Hypothalamus (tissue), 51 donors: ENCODE measurements at regions not wholly inside any gene's neighbourhood (a gene's known extent, or its start where the extent isn't known, plus 50 kb on each side); places are given as distances from the start of the nearest gene placed in this dataset.

Source experiments
- DNase-seq, 51 donors: peaks; one replicate each; lab custom pipeline; 2025; lab: John Stamatoyannopoulos, UW

DNA sequence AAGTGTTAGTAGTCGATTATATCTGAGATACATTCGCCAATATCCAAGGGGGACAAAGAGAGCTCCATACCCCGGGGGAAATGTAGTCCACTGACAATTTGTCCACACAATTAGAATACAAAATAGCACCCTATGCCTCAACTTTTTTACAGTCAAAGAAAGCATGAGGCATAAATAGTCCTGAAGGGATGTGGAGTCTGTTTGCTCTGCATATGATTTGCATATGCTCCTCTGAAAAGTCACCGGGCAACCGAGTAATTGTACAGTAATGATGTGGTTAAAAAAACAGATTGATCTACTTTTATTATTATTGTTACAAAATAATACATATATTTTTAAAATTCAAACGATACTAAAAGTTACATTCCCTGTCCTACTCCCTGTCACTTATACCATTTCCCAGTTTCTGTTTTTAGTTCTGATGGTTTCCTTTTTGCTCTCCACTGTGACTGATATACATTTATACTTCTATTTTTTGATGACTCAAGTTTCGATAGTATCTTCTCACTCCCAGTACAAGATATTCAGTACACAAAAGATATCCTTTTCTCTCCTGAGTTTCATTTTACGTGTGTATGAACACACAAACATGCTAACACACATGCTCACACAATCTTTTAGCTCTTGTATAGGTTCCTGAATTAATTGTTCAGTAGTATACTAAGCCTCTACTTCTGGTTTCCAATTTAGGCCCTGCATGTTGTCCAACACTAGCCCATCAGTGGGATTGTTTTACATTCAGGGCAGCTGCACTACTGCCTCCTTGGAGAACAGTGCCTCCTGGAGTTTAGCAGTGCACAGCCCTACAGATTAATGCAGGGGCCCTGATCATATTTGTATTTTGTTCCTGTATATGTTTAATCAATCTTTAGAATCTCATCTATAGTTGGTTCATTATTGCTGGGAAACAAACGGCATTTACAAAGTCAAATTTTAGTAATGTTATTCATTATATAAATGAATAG lies 130.9 kb downstream of the TES start:
- peak in 1 of 51 donors; percentile 1 for DNase-seq

DNA sequence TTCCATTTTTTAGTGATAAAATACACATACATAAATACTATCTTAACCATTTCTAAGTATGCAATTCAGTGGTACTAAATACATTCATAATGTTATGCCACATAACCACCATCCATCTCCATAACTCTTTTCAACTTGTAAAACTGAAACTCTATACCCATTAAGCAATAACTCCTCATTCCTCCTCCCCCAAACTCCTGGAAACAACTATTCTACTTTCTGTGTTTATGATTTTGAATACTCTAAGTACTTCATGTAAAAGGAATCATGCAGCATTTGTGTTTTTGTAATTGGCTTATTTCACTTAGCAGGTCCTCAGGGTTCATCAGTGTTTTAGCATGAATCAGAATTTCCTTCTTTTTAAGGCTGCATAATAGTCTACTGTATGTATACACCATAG lies 131.8 kb downstream of the TES start:
- no peak for DNase-seq

DNA sequence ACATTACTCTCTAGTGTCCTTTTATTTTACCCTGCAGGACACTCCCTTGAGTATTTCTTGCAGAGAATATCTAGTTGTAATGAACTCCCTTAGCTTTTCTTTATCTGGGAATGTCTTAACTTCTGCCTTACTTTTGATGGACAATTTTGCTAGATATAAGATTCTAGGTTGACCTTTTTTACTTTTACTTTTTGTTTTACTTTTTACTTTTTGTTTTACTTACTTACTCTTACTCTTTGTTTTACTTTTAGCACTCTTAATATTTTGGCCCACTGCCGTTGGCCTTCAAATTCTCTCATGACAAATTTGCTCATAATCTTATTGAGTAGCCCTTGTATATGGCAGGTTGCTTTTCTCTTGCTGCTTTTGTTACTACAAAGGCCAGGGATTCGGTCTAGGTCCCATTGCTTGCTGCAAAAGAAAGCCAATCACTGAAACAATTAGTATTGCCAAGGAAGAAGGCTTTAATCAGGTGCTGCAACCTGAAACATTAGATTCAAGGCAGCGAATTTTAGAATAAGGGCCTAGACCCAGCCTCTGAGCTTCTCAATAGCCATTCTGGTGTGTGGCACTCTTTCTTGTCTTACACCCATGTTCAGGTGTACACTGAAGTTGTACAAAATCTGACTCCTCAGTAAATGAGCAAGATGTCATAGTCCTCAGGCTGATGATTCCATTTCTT lies 137.0 kb downstream of the TES start:
- no peak for DNase-seq

DNA sequence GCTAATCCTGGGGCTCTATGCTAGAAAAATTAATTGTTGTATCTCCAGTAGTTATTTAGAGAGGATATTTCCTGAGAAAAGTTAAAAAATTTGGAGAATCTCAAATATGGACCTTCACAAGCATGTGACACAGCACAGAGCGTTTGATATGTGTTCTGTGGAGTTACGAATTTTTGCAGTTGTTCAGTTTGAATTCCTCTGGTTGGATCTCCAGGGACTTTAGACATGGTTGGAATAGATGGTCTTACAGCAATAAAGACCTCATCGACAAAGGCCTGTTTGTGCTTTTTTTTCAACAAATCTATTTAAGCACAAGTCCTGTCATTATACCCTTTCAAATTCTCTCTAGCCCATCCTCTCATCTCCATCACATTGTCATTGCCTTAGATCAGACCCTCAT lies 138.0 kb downstream of the TES start:
- no peak for DNase-seq

DNA sequence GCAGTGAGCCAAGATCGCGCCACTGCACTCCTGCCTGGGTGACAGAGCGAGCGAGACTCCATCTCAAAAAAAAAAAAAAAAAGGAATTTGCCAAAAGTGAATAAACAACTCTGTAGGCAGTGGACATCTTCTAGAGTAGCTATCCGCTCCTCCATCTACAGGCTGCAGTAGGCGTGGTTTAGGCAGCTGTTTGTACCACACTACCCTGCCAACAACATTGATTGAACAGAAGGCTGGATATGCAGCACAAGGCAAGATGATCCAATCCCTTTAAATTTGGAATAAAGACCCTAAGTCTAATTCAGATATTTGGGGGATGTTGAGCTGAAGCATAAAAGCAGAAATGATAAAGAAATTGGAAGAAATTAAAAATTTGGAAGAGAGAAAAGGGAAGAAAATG lies 141.6 kb downstream of the TES start:
- DNase-seq: no peak

GRCh38 chr7:116353647-116354046 lies 143.3 kb downstream of the TES start:
- DNase-seq: no peak

DNA sequence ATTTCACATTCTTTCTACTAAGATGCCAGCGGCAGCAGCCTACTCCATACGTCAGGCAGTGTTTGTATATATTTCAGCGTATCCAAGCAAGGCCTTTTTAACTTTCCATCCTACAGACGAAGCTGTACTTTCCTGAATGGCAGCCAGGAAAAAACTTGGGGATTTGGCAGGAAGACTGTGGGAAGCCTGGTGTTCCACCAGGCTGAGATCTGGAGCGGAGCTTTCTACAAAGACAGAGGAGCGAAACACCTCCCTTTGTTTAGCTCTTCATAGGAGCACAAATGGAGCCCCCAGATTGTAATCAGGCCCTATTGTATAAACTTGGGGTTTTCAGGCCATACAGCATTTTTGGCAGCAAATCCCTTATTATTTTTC lies 143.8 kb downstream of the TES start:
- DNase-seq: no peak

DNA sequence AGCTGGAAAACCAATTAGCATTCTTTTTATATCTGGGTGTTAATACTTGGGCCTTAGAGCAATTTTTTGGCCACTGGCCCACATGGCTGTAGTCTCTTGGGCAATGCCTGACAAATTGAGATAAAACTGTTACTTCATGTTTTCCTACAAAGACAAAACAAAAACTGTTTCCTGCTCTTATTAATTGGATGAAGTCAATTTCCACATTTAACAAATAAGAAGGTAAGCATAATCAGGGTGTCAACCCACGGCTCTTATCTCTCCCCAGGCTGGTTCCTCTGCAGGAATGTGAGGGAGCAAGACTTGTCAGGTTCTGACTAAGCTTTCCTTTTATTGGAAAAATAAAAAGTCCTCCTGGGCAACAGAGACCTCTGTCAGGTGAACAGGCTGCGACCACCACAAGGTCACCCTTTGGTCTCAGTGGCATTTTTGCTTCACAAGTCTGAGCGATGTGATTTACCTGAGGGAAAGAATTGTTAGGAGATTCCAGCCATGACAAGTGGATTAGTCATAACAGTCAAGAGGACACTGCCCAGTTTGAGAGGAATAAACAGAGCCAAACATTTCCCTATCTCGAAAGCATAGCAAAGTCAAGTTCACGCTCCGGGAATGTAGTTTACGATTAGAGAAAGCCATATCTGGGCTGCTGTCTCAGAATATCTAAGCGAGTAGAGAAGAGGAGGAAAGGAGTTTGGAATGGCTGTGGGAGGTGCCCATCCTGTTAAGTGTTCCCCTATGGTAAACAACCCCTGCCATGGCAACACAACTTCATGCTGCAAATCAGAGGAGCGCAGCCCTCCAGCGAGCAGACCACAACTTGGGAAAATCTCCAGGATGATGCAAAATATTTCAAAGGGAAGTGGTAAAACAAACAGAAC lies 144.4 kb downstream of the TES start:
- no peak for DNase-seq

- DNase-seq: no peak
Observed at GRCh38 chr7:116355424-116355765, 144.1 kb upstream of the CAV2 start.

GRCh38 chr7:116356333-116356965 lies 143.1 kb upstream of the CAV2 start:
- no peak for DNase-seq

DNA sequence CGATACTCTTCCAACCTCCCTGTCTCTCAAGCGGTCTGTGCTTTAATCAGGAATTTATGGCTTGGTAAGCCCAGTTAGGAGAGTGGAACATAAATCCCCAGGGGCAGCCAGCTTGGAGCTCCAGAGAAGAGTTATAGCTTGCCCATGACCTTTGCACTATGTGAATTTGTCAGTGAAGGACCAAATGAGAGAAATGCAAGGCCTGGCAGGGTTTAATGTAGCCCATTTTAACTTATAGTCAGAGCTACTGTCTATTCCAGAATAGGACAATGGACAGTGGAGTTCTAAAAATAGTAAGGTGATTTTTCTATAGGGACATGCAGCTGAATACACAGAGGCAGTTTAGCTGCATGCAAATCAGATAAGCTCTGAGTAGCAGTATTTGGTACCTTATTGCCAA lies 142.6 kb upstream of the CAV2 start:
- no peak for DNase-seq

DNA sequence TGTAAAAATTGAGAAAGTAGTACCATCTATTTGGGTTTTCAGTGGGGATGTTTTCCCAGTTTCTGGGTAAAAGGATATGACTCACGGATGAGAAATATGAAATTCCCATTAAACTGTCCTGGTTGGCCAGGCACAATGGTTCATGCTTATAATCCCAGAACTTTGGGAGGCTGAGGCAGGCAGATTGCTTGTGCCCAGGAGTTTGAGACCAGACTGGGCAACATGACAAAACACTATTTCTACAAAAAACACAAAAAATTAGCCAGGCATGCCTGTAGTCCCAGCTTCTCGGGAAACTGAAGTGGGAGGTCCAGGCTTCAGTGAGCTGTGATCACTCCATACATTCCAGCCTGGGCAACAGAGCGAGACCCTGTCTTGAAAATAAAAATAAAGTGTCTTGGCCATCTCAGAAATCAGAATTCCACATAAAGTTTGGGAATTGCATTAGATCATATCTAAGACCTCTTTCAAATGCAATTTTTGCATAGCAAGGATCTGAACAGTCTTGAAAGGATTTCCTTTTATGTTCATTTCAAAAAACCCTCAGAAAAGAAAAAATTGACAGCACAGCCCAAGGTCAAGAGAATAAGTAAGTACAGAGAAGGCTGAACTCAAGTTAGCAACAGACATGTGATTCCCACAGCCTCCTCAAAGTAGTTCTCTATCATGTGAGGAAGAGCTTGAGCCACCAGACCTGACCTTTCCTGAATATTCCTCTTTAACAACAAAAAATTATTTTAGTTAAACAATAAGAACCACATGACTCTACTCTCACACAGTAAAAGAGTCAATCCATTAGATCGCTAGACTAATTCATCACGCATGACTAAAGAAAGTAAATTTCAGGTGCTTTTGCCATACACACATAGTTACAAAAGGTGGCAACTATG lies 141.5 kb upstream of the CAV2 start:
- no peak for DNase-seq

GRCh38 chr7:116361767-116362166 lies 137.8 kb upstream of the CAV2 start:
- DNase-seq: no peak

DNA sequence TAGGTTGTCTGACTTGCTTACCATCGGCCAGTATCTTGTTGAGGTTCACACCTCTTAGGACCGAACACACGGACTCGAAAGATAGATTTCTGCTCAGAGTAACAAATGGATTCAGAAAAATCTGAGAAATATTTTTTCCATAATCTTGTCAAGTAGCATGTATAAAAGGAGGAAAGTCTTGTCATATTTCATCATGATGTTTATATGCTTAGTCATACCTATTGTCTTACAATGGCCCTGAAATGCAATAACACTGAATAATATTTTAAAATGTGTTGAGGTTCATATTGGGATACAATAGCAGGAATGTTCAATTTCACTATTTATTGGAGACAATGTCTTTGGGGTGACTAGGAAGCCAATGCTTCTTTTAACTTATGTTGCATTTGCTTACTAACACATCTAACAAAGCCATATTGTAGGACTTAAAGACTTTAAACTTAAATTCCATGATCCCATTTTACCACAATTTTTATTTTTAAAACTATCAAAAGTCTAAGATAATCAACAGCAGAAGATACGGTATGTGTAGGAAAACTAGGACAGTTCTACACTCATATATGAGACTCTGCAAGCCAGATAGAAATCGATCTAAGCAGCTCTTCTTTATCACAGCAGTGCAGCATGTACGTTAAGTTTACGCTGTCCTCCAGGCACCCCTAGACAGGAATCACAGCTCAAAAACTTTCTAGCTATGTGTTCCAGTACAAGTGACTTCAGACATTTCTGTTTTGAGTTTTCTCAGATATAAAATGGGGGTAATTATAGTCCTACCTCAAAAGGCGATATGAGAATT lies 135.7 kb upstream of the CAV2 start:
- no peak for DNase-seq

GRCh38 chr7:116364469-116364868 lies 135.1 kb upstream of the CAV2 start:
- no peak for DNase-seq

- no peak for DNase-seq
Observed at GRCh38 chr7:116365797-116366196, 133.7 kb upstream of the CAV2 start.

GRCh38 chr7:116367171-116367813 lies 132.2 kb upstream of the CAV2 start:
- no peak for DNase-seq

GRCh38 chr7:116368965-116369364 lies 130.6 kb upstream of the CAV2 start:
- no peak for DNase-seq
